HG02763 (cell line): ENCODE measurements at regions not wholly inside any gene's neighbourhood (a gene's known extent, or its start where the extent isn't known, plus 50 kb on each side); places are given as distances from the start of the nearest gene placed in this dataset.

Experiments used
- ATAC-seq: cut with Tn5 transposase; IDR thresholded peaks from one replicate; pipeline ENCODE4 v1.9.1; 2021; ENCODE audit warnings: mild to moderate bottlenecking, moderate library complexity; ENCODE audit not compliant: unreplicated experiment

- ATAC-seq = no peak
Measured at GRCh38 chr6:44701637-44702101, 314.2 kb downstream of the CDC5L start.

GRCh38 chr6:44702292-44702691 is 314.8 kb downstream of the CDC5L start:
- ATAC-seq = no peak

- ATAC-seq = peak; percentile 58
Measured at GRCh38 chr6:44704240-44705150, 317.0 kb downstream of the CDC5L start.

- ATAC-seq = no peak
Measured at GRCh38 chr6:44705596-44705995, 318.1 kb downstream of the CDC5L start.

GRCh38 chr6:44706011-44706410 is 318.5 kb downstream of the CDC5L start:
- no peak for ATAC-seq

- no peak for ATAC-seq
Measured at GRCh38 chr6:44708208-44708607, 320.7 kb downstream of the CDC5L start.

GRCh38 chr6:44712353-44713111 is 325.0 kb downstream of the CDC5L start:
- no peak for ATAC-seq

GRCh38 chr6:44715188-44715587 is 327.7 kb downstream of the CDC5L start:
- ATAC-seq = no peak

- no peak for ATAC-seq
Measured at GRCh38 chr6:44715925-44716324, 328.4 kb downstream of the CDC5L start.

GRCh38 chr6:44717431-44717830 is 329.9 kb downstream of the CDC5L start:
- ATAC-seq = no peak

- no peak for ATAC-seq
Measured at GRCh38 chr6:44721954-44722578, 334.6 kb downstream of the CDC5L start.

- no peak for ATAC-seq
Measured at GRCh38 chr6:44722736-44723135, 335.2 kb downstream of the CDC5L start.

GRCh38 chr6:44723439-44724197 is 336.1 kb downstream of the CDC5L start:
- no peak for ATAC-seq

- no peak for ATAC-seq
Measured at GRCh38 chr6:44725070-44725469, 337.6 kb downstream of the CDC5L start.

- no peak for ATAC-seq
Measured at GRCh38 chr6:44727651-44728630, 340.4 kb downstream of the CDC5L start.

GRCh38 chr6:44730771-44731391 is 343.4 kb downstream of the CDC5L start:
- no peak for ATAC-seq

- no peak for ATAC-seq
Measured at GRCh38 chr6:44731485-44732095, 344.1 kb downstream of the CDC5L start.

- ATAC-seq = no peak
Measured at GRCh38 chr6:44732243-44732642, 344.7 kb downstream of the CDC5L start.

GRCh38 chr6:44733126-44733525 is 345.6 kb downstream of the CDC5L start:
- no peak for ATAC-seq
